GM20000 (cell line): ENCODE measurements at regions not wholly inside any gene's neighbourhood (a gene's known extent, or its start where the extent isn't known, plus 50 kb on each side); places are given as distances from the start of the nearest gene placed in this dataset.
"Not testable (repeated sequence)": the region's sequence is repeated elsewhere in the genome, so short reads cannot be mapped to it uniquely, and the experiment has no call there.

ENCODE experiments used
- DNase-seq: peaks from one replicate; pipeline ENCODE4 v3.0.0; 2012; ENCODE audit warnings: low spot score
- CTCF ChIP-seq: IDR thresholded peaks from 2 replicates; pipeline ENCODE4 v1.5.1; 2012; ENCODE audit warnings: mild to moderate bottlenecking, control low read depth; ENCODE audit errors: extremely low read depth, missing control alignments

GRCh38 chr16:87045466-87046216, 271.6 kb downstream of the C16orf95 start:
- no peak for TF ChIP-seq CTCF
- DNase-seq, result no peak

GRCh38 chr16:87046235-87046634, 271.0 kb downstream of the C16orf95 start:
- TF ChIP-seq CTCF, result no peak
- DNase-seq, result no peak

- DNase-seq, result no peak
- TF ChIP-seq CTCF, result no peak
These were observed 269.8 kb downstream of the C16orf95 start for GRCh38 chr16:87047221-87048037.

GRCh38 chr16:87048038-87048729, 269.0 kb downstream of the C16orf95 start:
- TF ChIP-seq CTCF, result no peak
- DNase-seq, result no peak

- no peak for DNase-seq
- TF ChIP-seq CTCF, result no peak
These were observed 268.5 kb downstream of the C16orf95 start for GRCh38 chr16:87048730-87049115.

- DNase-seq, result not testable (repeated sequence)
These were observed 268.0 kb downstream of the C16orf95 start for GRCh38 chr16:87049216-87049615.

GRCh38 chr16:87050142-87050541, 267.1 kb downstream of the C16orf95 start:
- no peak for DNase-seq
- TF ChIP-seq CTCF, result no peak
